H1 (cell line): ENCODE measurements at regions not wholly inside any gene's neighbourhood (a gene's known extent, or its start where the extent isn't known, plus 50 kb on each side); places are given as distances from the start of the nearest gene placed in this dataset.

ENCODE experiments used
- GTF2F1 ChIP-seq: IDR thresholded peaks from 2 replicates; pipeline ENCODE4 v1.6.1; 2012; ENCODE audit warnings: low read depth, low read length, improper control_type of control experiment, borderline replicate concordance
- SIX5 ChIP-seq: IDR thresholded peaks from 2 replicates; pipeline ENCODE4 v1.6.1; 2011; ENCODE audit warnings: mild to moderate bottlenecking, low read depth, low read length
- SP2 ChIP-seq: IDR thresholded peaks from 2 replicates; pipeline ENCODE4 v1.6.1; 2012; ENCODE audit warnings: mild to moderate bottlenecking, low read length, inconsistent platforms
- TCF12 ChIP-seq: IDR thresholded peaks from 2 replicates; pipeline ENCODE4 v1.6.1; 2011; ENCODE audit warnings: low read depth, mild to moderate bottlenecking, low read length
- TF ChIP-seq, protein P1 (sequence below): fragments of 300-600 bp; sonication (generic); IDR thresholded peaks from 2 replicates; pipeline ENCODE4 v1.7.1; 2012; ENCODE audit warnings: low read length, moderate library complexity, mild to moderate bottlenecking, inconsistent platforms; ENCODE audit not compliant: insufficient replicate concordance
- TF ChIP-seq, protein P2 (sequence below): IDR thresholded peaks from 2 replicates; pipeline ENCODE4 v1.6.1; 2012; ENCODE audit warnings: inconsistent platforms

DNA sequence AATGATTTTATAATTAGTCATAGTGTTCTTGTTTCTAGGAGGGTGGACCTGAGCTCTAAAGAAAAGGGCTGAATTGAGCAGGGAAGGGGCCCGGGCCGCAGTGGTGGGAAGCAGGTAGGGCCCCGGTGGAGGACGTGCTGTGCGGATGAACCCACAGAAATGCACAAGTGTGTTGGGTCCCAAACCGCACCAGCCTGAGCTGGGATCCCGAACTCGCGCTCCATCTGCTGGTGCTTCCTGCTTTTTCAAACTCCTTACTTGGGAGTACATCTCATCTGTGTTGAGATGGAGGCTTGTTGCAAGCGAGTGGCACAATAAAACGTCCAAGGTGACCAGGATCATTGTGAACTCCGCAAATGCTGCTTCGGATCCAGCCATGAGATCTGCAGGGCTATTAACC is 244.8 kb upstream of the IGF1R start (continued):
- TF ChIP-seq, protein P1, sequence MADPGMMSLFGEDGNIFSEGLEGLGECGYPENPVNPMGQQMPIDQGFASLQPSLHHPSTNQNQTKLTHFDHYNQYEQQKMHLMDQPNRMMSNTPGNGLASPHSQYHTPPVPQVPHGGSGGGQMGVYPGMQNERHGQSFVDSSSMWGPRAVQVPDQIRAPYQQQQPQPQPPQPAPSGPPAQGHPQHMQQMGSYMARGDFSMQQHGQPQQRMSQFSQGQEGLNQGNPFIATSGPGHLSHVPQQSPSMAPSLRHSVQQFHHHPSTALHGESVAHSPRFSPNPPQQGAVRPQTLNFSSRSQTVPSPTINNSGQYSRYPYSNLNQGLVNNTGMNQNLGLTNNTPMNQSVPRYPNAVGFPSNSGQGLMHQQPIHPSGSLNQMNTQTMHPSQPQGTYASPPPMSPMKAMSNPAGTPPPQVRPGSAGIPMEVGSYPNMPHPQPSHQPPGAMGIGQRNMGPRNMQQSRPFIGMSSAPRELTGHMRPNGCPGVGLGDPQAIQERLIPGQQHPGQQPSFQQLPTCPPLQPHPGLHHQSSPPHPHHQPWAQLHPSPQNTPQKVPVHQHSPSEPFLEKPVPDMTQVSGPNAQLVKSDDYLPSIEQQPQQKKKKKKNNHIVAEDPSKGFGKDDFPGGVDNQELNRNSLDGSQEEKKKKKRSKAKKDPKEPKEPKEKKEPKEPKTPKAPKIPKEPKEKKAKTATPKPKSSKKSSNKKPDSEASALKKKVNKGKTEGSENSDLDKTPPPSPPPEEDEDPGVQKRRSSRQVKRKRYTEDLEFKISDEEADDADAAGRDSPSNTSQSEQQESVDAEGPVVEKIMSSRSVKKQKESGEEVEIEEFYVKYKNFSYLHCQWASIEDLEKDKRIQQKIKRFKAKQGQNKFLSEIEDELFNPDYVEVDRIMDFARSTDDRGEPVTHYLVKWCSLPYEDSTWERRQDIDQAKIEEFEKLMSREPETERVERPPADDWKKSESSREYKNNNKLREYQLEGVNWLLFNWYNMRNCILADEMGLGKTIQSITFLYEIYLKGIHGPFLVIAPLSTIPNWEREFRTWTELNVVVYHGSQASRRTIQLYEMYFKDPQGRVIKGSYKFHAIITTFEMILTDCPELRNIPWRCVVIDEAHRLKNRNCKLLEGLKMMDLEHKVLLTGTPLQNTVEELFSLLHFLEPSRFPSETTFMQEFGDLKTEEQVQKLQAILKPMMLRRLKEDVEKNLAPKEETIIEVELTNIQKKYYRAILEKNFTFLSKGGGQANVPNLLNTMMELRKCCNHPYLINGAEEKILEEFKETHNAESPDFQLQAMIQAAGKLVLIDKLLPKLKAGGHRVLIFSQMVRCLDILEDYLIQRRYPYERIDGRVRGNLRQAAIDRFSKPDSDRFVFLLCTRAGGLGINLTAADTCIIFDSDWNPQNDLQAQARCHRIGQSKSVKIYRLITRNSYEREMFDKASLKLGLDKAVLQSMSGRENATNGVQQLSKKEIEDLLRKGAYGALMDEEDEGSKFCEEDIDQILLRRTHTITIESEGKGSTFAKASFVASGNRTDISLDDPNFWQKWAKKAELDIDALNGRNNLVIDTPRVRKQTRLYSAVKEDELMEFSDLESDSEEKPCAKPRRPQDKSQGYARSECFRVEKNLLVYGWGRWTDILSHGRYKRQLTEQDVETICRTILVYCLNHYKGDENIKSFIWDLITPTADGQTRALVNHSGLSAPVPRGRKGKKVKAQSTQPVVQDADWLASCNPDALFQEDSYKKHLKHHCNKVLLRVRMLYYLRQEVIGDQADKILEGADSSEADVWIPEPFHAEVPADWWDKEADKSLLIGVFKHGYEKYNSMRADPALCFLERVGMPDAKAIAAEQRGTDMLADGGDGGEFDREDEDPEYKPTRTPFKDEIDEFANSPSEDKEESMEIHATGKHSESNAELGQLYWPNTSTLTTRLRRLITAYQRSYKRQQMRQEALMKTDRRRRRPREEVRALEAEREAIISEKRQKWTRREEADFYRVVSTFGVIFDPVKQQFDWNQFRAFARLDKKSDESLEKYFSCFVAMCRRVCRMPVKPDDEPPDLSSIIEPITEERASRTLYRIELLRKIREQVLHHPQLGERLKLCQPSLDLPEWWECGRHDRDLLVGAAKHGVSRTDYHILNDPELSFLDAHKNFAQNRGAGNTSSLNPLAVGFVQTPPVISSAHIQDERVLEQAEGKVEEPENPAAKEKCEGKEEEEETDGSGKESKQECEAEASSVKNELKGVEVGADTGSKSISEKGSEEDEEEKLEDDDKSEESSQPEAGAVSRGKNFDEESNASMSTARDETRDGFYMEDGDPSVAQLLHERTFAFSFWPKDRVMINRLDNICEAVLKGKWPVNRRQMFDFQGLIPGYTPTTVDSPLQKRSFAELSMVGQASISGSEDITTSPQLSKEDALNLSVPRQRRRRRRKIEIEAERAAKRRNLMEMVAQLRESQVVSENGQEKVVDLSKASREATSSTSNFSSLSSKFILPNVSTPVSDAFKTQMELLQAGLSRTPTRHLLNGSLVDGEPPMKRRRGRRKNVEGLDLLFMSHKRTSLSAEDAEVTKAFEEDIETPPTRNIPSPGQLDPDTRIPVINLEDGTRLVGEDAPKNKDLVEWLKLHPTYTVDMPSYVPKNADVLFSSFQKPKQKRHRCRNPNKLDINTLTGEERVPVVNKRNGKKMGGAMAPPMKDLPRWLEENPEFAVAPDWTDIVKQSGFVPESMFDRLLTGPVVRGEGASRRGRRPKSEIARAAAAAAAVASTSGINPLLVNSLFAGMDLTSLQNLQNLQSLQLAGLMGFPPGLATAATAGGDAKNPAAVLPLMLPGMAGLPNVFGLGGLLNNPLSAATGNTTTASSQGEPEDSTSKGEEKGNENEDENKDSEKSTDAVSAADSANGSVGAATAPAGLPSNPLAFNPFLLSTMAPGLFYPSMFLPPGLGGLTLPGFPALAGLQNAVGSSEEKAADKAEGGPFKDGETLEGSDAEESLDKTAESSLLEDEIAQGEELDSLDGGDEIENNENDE = no peak
- no peak for TF ChIP-seq TCF12
- TF ChIP-seq, protein P2, sequence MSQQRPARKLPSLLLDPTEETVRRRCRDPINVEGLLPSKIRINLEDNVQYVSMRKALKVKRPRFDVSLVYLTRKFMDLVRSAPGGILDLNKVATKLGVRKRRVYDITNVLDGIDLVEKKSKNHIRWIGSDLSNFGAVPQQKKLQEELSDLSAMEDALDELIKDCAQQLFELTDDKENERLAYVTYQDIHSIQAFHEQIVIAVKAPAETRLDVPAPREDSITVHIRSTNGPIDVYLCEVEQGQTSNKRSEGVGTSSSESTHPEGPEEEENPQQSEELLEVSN = no peak
- no peak for TF ChIP-seq SIX5
- no peak for TF ChIP-seq GTF2F1
- no peak for TF ChIP-seq SP2
- TF ChIP-seq, all 59 proteins: peak for 0
